H1 (cell line): ENCODE measurements at regions not wholly inside any gene's neighbourhood (a gene's known extent, or its start where the extent isn't known, plus 50 kb on each side); places are given as distances from the start of the nearest gene placed in this dataset.
"Not testable (repeated sequence)": the region's sequence is repeated elsewhere in the genome, so short reads cannot be mapped to it uniquely, and the experiment has no call there.

ENCODE experiments used
- CTCF ChIP-seq, 3 experiments: IDR thresholded peaks; 1 replicate in 2 of 3; 2 replicates in 1 of 3; pipeline versions ENCODE4 v1.5.1 to v1.6.1; 2011; ENCODE audit warnings: low read length in 3 of 3, mild to moderate bottlenecking in 3 of 3, inconsistent platforms in 2 of 3, low read depth in 1 of 3, moderate library complexity in 1 of 3; ENCODE audit not compliant: insufficient read depth in 1 of 3; ENCODE audit errors: control extremely low read depth in 1 of 3
- EGR1 ChIP-seq: IDR thresholded peaks from 2 replicates; pipeline ENCODE4 v1.6.1; 2011; ENCODE audit warnings: low read depth, low read length, borderline replicate concordance
- POLR2A ChIP-seq, 2 experiments: IDR thresholded peaks; 1 replicate in 1 of 2; 2 replicates in 1 of 2; pipeline ENCODE4 v1.6.1; 2011; ENCODE audit warnings: low read depth in 2 of 2, low read length in 2 of 2, mild to moderate bottlenecking in 2 of 2; ENCODE audit errors: control extremely low read depth in 1 of 2
- POLR2AphosphoS5 ChIP-seq: IDR thresholded peaks from 2 replicates; pipeline ENCODE4 v1.6.1; 2011; ENCODE audit warnings: low read depth, low read length
- SIN3A ChIP-seq, 2 experiments: IDR thresholded peaks in 1 of 2; conservative IDR thresholded peaks in 1 of 2; 2 replicates each; pipeline ENCODE4 v1.6.1; 2011 to 2012; ENCODE audit warnings: low read length in 2 of 2, improper control_type of control experiment in 1 of 2, low read depth in 1 of 2, mild to moderate bottlenecking in 1 of 2
- SIRT6 ChIP-seq: IDR thresholded peaks from one replicate; pipeline ENCODE4 v1.7.1; 2012; ENCODE audit warnings: low read length, inconsistent platforms
- TAF7 ChIP-seq: optimal IDR thresholded peaks from 2 replicates; pipeline ENCODE3; 2011; ENCODE audit warnings: low read depth, mild to moderate bottlenecking, inconsistent platforms, low read length, moderate library complexity, borderline replicate concordance

- not testable (repeated sequence) for TF ChIP-seq CTCF (IDR thresholded peaks at IDR 0.05; ENCODE audit: control extremely low read depth in 1 of 3, insufficient read depth in 1 of 3, low read depth in 1 of 3, low read length in 3 of 3); POLR2AphosphoS5; SIRT6; POLR2A (IDR thresholded peaks at IDR 0.05; ENCODE audit: control extremely low read depth in 1 of 2, low read depth in 2 of 2, low read length in 2 of 2); EGR1; SIN3A (conservative IDR thresholded peaks at IDR 0.05 in 1 of 2, IDR thresholded peaks at IDR 0.05 in 1 of 2; ENCODE audit: low read depth in 1 of 2, low read length in 2 of 2); TAF7
Observed at GRCh38 chr6:86672125-86672524, 265.2 kb upstream of the HTR1E start.
